HepG2 (cell line): ENCODE measurements at regions not wholly inside any gene's neighbourhood (a gene's known extent, or its start where the extent isn't known, plus 50 kb on each side); places are given as distances from the start of the nearest gene placed in this dataset.

ENCODE experiments used
- RBM39 ChIP-seq: fragments of 200-400 bp; formaldehyde crosslinking; IDR thresholded peaks from one replicate; pipeline ENCODE4 v1.6.1; 2018; ENCODE audit warnings: antibody characterized with exemption, mild to moderate bottlenecking, low read depth, low read length; ENCODE audit not compliant: poor library complexity, severe bottlenecking
- TF ChIP-seq, protein P1 (sequence below): sonication (generic); formaldehyde crosslinking; IDR thresholded peaks from 2 replicates; pipeline ENCODE4 v1.5.0; 2020; ENCODE audit warnings: mild to moderate bottlenecking, missing genetic modification reagents, moderate library complexity

DNA sequence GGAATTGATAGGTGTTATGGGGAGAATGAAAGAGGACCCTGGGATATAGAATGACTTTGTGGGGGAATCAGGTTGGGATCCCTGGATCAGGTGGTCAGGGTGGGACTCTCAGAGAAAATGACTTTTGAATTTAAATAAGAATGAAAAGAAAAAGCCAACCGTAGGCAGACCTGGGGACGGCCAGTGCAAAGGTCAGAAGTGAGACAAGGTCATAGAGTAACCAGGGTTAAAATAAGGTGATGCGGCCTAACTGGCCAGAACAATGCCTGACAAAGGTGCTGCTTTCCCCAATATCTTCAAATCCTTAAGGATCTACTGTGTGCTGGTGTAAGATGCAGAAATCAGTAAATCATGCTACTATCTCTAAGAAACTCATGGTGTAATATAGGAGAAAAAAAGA is 238.4 kb upstream of the JUN start:
- TF ChIP-seq RBM39: no peak
- TF ChIP-seq, protein P1, sequence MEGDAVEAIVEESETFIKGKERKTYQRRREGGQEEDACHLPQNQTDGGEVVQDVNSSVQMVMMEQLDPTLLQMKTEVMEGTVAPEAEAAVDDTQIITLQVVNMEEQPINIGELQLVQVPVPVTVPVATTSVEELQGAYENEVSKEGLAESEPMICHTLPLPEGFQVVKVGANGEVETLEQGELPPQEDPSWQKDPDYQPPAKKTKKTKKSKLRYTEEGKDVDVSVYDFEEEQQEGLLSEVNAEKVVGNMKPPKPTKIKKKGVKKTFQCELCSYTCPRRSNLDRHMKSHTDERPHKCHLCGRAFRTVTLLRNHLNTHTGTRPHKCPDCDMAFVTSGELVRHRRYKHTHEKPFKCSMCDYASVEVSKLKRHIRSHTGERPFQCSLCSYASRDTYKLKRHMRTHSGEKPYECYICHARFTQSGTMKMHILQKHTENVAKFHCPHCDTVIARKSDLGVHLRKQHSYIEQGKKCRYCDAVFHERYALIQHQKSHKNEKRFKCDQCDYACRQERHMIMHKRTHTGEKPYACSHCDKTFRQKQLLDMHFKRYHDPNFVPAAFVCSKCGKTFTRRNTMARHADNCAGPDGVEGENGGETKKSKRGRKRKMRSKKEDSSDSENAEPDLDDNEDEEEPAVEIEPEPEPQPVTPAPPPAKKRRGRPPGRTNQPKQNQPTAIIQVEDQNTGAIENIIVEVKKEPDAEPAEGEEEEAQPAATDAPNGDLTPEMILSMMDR: no peak
